Right renal pelvis (tissue), 4 donors: ENCODE measurements at regions not wholly inside any gene's neighbourhood (a gene's known extent, or its start where the extent isn't known, plus 50 kb on each side); places are given as distances from the start of the nearest gene placed in this dataset.

Experiments used
- DNase-seq, 4 donors: peaks; one replicate each; pipeline ENCODE4 v3.0.0-alpha.2; 2013; ENCODE audit warnings: low read depth in 4 of 4, low spot score in 3 of 4, missing footprints in 1 of 4

DNA sequence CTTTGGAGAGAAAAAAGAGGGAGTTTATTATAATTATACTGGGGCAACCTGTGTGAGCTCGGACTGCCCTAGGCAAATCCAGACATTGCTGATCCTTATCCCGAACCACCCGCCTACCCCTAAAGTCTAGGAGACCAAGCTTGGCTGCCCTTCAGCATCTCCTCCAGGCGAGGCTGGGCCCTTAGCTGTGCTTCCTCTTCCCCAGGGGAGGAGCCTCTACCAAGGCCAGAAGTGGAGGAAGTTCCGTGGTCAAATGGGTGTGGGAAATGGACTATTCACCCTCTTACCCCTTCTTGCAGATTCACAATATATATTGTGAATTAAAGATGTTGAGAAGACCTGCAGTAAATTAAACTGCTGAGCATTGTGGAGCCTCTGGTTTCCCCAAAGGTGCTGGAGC, 158.3 kb upstream of the HES1 start:
- DNase-seq = no peak

DNA sequence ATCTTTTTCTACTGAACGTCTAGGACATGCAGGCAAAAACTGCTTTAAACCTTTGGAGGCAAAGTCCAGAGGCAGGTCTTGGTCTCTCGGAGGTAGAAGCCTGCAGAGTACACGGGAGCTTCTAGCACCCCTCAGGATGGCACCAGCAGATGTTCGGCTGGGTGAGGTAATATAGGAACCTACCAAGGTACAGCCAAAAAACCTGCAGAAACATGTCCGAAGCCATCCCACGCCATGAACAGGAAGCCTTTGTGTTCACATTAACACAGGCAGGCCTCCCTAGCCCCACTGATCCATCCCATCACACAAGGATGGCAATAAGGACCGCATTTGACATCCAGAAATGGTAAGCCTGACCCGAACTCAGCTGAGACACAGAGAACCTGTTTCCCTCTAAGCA, 157.9 kb upstream of the HES1 start:
- DNase-seq = no peak

GRCh38 chr3:193978486-193978885, 157.5 kb upstream of the HES1 start:
- DNase-seq = no peak

- peak in 1 of 4 donors; percentile 44 for DNase-seq
These were observed 155.6 kb upstream of the HES1 start for GRCh38 chr3:193980326-193980725.

GRCh38 chr3:193980905-193981304, 155.0 kb upstream of the HES1 start:
- DNase-seq = no peak

DNA sequence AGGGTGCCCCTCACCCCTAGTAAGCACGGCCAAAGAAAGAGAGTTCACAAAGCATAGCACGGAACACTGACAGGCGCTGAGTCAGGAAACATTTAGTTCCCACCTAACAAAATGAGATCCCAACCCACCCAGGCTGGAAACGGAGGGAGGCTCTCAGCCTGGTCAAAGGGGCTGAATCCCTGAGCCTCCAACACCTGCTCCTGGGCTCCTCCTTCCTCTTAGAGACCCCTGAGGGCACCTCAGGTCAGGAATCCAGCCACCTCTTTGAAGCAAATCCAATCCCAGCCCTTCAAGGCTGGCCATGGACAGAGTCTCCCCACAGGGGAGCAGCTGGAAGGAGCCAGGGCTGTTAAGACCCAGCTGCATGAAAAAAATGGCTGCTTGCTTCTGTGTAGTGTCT, 154.4 kb upstream of the HES1 start:
- DNase-seq = no peak

- DNase-seq = no peak
These were observed 153.7 kb upstream of the HES1 start for GRCh38 chr3:193982258-193982659.

GRCh38 chr3:193983846-193984818, 151.8 kb upstream of the HES1 start:
- DNase-seq = no peak

GRCh38 chr3:193984876-193985275, 151.1 kb upstream of the HES1 start:
- DNase-seq = no peak

GRCh38 chr3:193987186-193987585, 148.8 kb upstream of the HES1 start:
- DNase-seq = no peak

GRCh38 chr3:193989186-193989585, 146.8 kb upstream of the HES1 start:
- DNase-seq = no peak

- no peak for DNase-seq
These were observed 144.1 kb upstream of the HES1 start for GRCh38 chr3:193991666-193992424.

- DNase-seq = no peak
These were observed 143.4 kb upstream of the HES1 start for GRCh38 chr3:193992425-193993037.

DNA sequence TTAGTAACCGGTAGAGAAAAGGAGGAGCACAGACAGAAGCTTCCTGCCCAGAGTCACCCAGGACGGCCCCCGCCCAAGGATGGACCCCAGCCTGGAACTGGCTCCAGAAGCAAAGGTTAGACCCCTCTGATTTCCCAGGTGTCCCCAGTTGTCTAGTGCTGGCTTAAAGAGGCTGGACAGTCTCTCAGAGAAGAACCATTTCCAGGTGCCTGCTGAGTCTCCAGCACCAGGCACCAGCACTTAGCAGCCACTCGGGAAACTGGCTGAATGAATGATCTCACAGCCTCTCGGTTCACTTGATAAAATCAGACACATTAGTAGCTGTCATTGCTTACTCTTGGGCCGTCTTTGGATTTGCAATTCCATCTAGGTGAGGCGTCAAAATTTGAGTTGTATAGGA, 139.7 kb upstream of the HES1 start:
- no peak for DNase-seq

DNA sequence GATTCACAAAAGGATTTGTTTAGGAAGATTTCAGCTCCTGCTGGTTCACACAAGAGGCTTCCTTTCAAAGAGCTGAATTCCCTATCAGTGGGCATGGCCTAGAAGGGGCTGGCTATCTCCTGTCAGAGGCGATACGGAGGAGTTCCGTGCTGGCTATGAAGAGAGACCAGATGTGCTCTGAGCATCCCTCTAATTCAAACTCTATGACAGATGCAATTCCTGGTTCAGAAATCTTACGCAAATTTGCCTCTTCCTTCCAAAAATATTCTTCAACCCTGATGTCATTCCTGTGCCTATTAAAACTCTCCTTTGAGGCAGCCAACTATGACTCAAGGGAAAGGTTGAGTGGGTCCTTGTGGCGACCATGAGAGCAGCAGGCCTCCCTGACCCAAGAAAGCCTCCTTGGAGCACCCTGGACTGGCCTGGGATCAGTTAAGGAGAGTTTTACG, 139.3 kb upstream of the HES1 start:
- DNase-seq = no peak

DNA sequence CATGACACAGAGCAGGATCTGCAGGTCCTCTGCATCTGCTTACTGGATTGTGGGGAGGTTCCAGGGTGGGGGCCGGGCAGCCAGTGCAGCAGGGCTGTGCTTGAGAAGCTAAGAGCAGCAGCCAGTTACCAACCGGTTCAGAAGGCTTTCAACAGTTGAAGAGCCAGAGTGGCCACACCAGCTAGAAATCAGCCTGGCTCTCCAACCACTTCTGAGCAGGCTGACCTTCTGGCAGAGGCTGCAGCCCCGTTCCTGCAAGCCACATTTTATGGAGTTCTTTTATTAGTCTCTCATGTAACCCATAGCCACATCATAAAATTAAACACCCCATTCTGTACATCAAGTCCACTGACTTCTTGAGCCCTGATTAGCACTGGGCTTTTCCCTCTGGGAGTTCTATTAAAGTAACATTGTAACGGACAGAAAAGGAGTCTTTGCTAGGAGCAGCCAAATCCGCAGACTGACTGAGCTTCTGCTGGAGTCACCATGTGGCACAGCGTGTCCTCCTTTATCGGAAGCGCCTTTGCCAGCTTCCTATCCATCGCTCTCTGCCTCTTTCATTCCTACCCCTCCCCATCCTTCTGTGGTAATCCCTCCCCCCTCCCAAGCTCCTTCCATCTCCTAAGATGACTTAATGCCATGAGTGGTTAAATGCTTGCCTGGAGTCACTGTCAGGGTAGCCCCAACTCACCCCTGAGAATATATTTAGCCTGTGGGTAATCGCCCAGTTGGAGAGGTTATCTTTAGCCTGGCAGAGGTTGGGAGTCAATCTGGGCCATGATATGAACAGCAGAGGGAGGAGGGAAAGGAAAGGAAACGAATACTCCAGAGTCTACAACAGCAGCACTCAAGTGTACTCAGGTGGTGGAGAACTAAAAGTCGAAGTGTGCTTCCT, 138.5 kb upstream of the HES1 start:
- no peak for DNase-seq

GRCh38 chr3:193998123-193998448, 137.9 kb upstream of the HES1 start:
- DNase-seq = no peak

DNA sequence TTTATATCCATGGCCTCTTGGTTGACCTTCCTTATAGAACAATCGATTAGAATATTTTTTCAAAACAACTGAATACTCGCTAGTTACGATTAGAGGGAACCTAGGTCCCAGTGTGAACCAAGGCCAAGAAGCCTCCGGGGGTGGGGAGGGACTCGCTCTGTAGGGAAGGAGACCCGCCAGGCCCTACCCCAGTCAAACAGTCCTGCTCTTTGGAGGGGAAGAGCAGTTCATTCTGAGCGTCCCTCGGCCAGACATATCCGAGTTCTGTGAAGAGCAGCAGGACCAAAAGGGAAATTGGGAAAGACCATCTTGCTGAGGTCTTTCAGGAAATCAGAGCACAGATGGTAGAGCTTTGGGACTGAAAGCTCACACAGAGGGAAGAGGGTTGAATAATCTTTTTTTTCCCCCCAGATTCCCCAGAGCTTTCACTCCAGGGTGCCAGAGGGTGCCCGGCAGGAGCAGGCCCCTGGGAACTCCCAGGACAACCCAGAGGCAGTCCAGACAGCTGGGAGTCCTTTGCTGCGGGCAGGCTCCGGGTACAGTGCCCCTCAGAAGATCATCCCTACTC, 137.2 kb upstream of the HES1 start:
- DNase-seq = no peak

GRCh38 chr3:194000100-194000499, 135.8 kb upstream of the HES1 start:
- no peak for DNase-seq

DNA sequence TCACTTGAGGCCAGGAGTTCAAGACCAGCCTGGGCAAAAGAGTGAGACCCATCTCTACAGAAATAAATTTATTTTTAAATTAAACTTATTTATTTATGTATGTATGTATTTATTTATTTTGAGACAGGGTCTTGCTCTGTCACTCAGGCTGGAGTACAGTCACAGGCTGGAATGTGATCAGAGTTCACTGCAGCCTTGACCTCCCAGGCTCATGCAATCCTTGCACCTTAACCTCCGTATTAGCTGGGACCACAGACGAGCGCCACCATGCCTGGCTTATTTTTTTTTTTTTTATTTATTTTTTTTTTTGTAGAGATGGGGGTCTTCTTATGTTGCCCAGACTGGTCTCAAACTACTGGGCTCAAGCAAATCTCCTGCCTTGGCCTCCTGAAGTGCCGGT, 135.2 kb upstream of the HES1 start:
- no peak for DNase-seq
